Endothelial cell (in vitro differentiated cells): ENCODE measurements at regions not wholly inside any gene's neighbourhood (a gene's known extent, or its start where the extent isn't known, plus 50 kb on each side); places are given as distances from the start of the nearest gene placed in this dataset.
A peak's percentile ranks its signal among the peaks of the same experiment; 100 is the strongest.

Source experiments
- DNase-seq: peaks from one replicate; pipeline ENCODE4 v3.0.0; 2021; ENCODE audit warnings: low spot score
- H3K27ac Mint-ChIP-seq: one replicate; pipeline ENCODE4 v1.8.0; 2021; ENCODE audit warnings: mixed read lengths, inconsistent platforms; ENCODE audit not compliant: unreplicated experiment
- H3K27me3 Mint-ChIP-seq: one replicate; pipeline ENCODE4 v1.8.0; 2021; ENCODE audit warnings: mild to moderate bottlenecking, moderate library complexity, mixed read lengths, inconsistent platforms; ENCODE audit not compliant: unreplicated experiment
- H3K36me3 Mint-ChIP-seq: one replicate; pipeline ENCODE4 v1.8.0; 2021; ENCODE audit warnings: mild to moderate bottlenecking, low read depth, mixed read lengths, inconsistent platforms; ENCODE audit not compliant: unreplicated experiment
- H3K4me1 Mint-ChIP-seq: one replicate; pipeline ENCODE4 v1.8.0; 2021; ENCODE audit warnings: mild to moderate bottlenecking, mixed read lengths, inconsistent platforms; ENCODE audit not compliant: unreplicated experiment
- H3K4me3 Mint-ChIP-seq: one replicate; pipeline ENCODE4 v1.8.0; 2021; ENCODE audit warnings: mild to moderate bottlenecking, mixed read lengths, inconsistent platforms; ENCODE audit not compliant: unreplicated experiment
- H3K9me3 Mint-ChIP-seq: one replicate; pipeline ENCODE4 v1.8.0; 2021; ENCODE audit warnings: mixed read lengths, inconsistent platforms; ENCODE audit not compliant: unreplicated experiment
- TF ChIP-seq, protein P1 (sequence below): fragments of 200-600 bp; sonication (generic); IDR thresholded peaks from one replicate; pipeline ENCODE4 v1.5.0; 2021; ENCODE audit warnings: antibody characterized with exemption; ENCODE audit not compliant: unreplicated experiment

DNA sequence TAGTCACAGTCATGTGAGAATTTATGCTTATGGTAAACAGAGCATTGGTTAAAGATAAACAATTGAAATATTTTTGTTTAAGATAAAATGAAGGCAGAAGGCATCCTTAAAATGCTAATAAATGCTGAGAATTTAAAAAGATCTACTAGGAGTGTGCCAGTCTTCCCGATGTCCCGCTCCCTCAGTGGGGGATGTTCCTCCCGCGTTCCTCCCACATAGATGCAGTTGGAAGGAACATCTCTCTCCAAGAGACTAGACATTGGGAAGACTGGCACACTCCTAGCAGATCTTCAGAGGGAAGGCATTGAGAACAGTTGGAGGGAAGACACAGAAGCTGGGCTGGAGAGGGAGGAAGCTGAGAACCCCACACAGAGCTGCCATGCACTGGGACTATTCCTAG, 203.3 kb downstream of the EDN1 start:
- peaks cover 11% of the 10 kb centered on the region for H3K4me1 Mint-ChIP-seq
- no peak for DNase-seq
- H3K4me3 Mint-ChIP-seq = no peak overlapping the region
- H3K36me3 Mint-ChIP-seq = no peaks in the 10 kb centered on the region
- TF ChIP-seq, protein P1, sequence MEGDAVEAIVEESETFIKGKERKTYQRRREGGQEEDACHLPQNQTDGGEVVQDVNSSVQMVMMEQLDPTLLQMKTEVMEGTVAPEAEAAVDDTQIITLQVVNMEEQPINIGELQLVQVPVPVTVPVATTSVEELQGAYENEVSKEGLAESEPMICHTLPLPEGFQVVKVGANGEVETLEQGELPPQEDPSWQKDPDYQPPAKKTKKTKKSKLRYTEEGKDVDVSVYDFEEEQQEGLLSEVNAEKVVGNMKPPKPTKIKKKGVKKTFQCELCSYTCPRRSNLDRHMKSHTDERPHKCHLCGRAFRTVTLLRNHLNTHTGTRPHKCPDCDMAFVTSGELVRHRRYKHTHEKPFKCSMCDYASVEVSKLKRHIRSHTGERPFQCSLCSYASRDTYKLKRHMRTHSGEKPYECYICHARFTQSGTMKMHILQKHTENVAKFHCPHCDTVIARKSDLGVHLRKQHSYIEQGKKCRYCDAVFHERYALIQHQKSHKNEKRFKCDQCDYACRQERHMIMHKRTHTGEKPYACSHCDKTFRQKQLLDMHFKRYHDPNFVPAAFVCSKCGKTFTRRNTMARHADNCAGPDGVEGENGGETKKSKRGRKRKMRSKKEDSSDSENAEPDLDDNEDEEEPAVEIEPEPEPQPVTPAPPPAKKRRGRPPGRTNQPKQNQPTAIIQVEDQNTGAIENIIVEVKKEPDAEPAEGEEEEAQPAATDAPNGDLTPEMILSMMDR = no peak
- no peaks in the 10 kb centered on the region for H3K9me3 Mint-ChIP-seq
- no peak overlapping the region for H3K27ac Mint-ChIP-seq
- peaks cover 6% of the 10 kb centered on the region for H3K27me3 Mint-ChIP-seq

DNA sequence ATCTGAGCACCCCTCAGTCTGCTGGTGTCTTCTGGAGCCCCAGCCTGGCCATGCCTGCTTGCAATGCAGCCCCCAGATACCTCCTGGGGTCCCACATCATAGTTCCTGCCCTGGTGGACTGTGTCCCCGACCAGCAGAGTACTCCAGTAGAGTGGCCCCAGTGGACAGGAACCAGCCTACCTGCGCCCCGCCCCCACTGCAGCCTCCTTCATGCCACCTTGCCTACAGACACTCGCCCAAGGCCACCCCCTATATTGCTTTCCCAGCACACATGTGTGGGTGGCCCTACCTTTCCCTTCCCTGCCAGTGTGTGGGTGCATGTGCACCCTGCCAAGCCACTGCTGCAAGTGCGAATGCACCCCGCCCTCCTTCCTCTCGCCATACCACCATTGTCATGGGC, 204.0 kb downstream of the EDN1 start:
- H3K9me3 Mint-ChIP-seq = no peaks in the 10 kb centered on the region
- H3K27me3 Mint-ChIP-seq = peaks cover 6% of the 10 kb centered on the region
- H3K27ac Mint-ChIP-seq = no peak overlapping the region
- peaks cover 9% of the 10 kb centered on the region for H3K4me1 Mint-ChIP-seq
- H3K36me3 Mint-ChIP-seq = no peaks in the 10 kb centered on the region
- TF ChIP-seq, protein P1 = no peak
- DNase-seq = no peak
- no peak overlapping the region for H3K4me3 Mint-ChIP-seq

- Mint-ChIP-seq H3K27me3 (no peaks in the 10 kb centered on the region), H3K9me3 (no peaks in the 10 kb centered on the region), H3K27ac (no peak overlapping the region), H3K4me1 (no peaks in the 10 kb centered on the region), H3K36me3 (no peaks in the 10 kb centered on the region), H3K4me3 (no peak overlapping the region)
- TF ChIP-seq, protein P1 = no peak
- no peak for DNase-seq
These were observed 211.8 kb downstream of the EDN1 start for GRCh38 chr6:12501990-12502389.

DNA sequence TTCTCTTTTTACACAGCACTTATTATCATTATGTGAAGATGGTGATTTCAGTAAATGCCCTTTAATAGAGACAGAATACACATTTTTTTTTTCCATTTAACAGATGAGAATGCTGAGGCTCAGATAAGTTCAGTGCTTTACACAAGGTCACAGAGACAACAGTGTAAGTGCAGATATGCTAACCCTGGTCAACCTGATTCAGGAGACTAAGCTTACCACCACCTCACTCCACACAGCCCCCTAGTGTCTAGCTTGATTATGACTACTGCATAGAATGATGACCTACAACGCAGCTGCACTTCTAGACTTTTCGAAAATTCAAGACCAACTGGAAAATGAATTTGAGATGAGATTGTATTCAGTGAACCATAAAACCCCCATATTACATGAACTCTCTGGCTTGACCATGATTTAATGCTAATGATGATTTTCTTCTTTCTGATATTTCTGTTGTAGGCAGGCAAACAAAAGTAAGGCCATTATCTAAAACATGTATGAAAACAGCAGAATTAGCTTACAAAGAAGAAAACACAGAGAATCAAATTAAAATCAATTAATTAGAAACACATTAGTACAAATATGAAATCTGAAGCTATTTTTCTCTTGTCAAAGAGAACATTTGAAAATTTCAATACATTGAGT, 212.1 kb upstream of the PHACTR1 start:
- H3K36me3 Mint-ChIP-seq = no peaks in the 10 kb centered on the region
- H3K27ac Mint-ChIP-seq = no peak overlapping the region
- DNase-seq = peak; percentile 23
- no peaks in the 10 kb centered on the region for H3K4me1 Mint-ChIP-seq
- no peaks in the 10 kb centered on the region for H3K9me3 Mint-ChIP-seq
- TF ChIP-seq, protein P1 = peak; percentile 51
- H3K4me3 Mint-ChIP-seq = no peak overlapping the region
- H3K27me3 Mint-ChIP-seq = no peaks in the 10 kb centered on the region

DNA sequence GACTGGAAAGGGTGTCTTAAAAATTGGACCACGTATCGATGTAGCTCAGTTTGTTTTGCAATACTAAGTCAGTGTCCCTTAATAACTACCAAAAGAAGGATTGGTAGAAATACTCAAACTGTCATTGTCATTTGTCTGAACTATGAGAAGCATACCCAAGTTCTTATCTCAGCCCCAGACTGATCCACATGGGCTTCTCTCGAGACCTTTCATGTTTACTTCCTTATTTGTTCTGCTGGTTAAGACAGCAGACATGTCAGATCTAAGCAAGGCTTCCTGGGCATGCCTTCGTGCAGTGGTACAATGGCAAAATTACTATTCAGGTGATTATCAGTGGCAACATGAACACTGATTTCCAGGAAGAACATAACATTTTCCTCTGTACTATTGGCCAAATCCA, 211.1 kb upstream of the PHACTR1 start:
- Mint-ChIP-seq H3K4me1 (no peaks in the 10 kb centered on the region), H3K9me3 (no peaks in the 10 kb centered on the region), H3K36me3 (no peaks in the 10 kb centered on the region), H3K4me3 (no peak overlapping the region), H3K27me3 (no peaks in the 10 kb centered on the region), H3K27ac (no peak overlapping the region)
- no peak for DNase-seq
- TF ChIP-seq, protein P1 = no peak
